ENCODE measurements at regions not wholly inside any gene's neighbourhood (a gene's known extent, or its start where the extent isn't known, plus 50 kb on each side); places are given as distances from the start of the nearest gene placed in this dataset.

- Histone ChIP-seq H2AK5ac (ENCODE audit: low read depth, low read length) (no peak overlapping the region), H2BK120ac (ENCODE audit: low read depth, low read length) (no peak overlapping the region; the same call in 1 of the 2 replicates), H4K91ac (ENCODE audit: insufficient read depth, low read depth, low read length) (no peak overlapping the region), H3K4me1 (ENCODE audit: control insufficient read depth, insufficient read depth, low read length) (0 out of 2 replicates have a peak, but pooled peaks cover 1% of the 10 kb centered on the region), H2AFZ (replicated peaks; ENCODE audit: low read length, poor library complexity) (no peak overlapping the region), H3K9ac (ENCODE audit: low read depth, low read length) (no peak overlapping the region), H3K14ac (replicated peaks; ENCODE audit: low read depth, low read length) (no peak overlapping the region), H2AK9ac (replicated peaks; ENCODE audit: low read depth, low read length, poor library complexity) (no peak overlapping the region), H3K36me3 (ENCODE audit: control insufficient read depth, insufficient read depth, low read length) (no peaks in the 10 kb centered on the region), H4K8ac (ENCODE audit: low read depth in 2 of 2, low read length in 2 of 2) (no peak overlapping the region; a peak in 1 of 4 replicates), H3K4ac (ENCODE audit: low read depth, low read length) (no peak overlapping the region), H3K18ac (ENCODE audit: low read depth, low read length) (0 out of 2 replicates have a peak overlapping the region, but pooled peaks have one; percentile 23), H2BK20ac (ENCODE audit: low read depth, low read length) (no peak overlapping the region), H3K27ac (ENCODE audit: insufficient read depth, low read length) (no peak overlapping the region; the same call in 1 of the 2 replicates), H3K27me3 (ENCODE audit: control insufficient read depth, insufficient read depth, low read length) (no peaks in the 10 kb centered on the region; the same call in none of the 2 replicates), H2BK5ac (ENCODE audit: low read depth, low read length, poor library complexity, severe bottlenecking) (no peak overlapping the region), H3K56ac (ENCODE audit: extremely low read depth, insufficient read depth, low read length) (no peak overlapping the region), H3K23ac (ENCODE audit: low read depth, low read length) (no peak overlapping the region), H2BK15ac (ENCODE audit: low read depth, low read length) (no peak overlapping the region; the same call in 2 of the 3 replicates), H3K9me3 (ENCODE audit: control insufficient read depth, insufficient read depth, low read length) (0 out of 2 replicates have a peak, but pooled peaks cover 3% of the 10 kb centered on the region), H3K4me2 (ENCODE audit: low read depth, low read length) (0 out of 2 replicates have a peak overlapping the region, but pooled peaks have one; percentile 9), H4K20me1 (ENCODE audit: insufficient read depth, low read length) (no peaks in the 10 kb centered on the region), H4K5ac (ENCODE audit: low read depth, low read length) (no peak overlapping the region), H3K4me3 (ENCODE audit: insufficient read depth, low read depth, low read length) (no peak overlapping the region), H3K9me1 (ENCODE audit: insufficient read depth, low read length) (no peaks in the 10 kb centered on the region), H3K79me1 (ENCODE audit: low read depth in 1 of 2, low read length in 2 of 2) (no peaks in the 10 kb centered on the region)
- intact Hi-C loops (cut with micrococcal nuclease) (no loop called here), in situ Hi-C loops (cut with MboI; ENCODE audit: low sequenced_read_pairs) (no loop called here), dilution Hi-C loops (cut with HindIII; ENCODE audit: low sequenced_read_pairs, unreplicated experiment) (no loop called here)
- ChIA-PET POLR2A (ENCODE audit: unreplicated experiment) (no interaction called here), CTCF (interaction anchor here (0.9 to 1.2 kb wide), 3 partner anchors 20 to 423 kb away, joined by 3 read pairs; no protein-coding TSS in a partner anchor)
- ATAC-seq (ENCODE audit: low read depth) (peak; percentile 17; the same call in 1 of the 2 replicates), DNase-seq (no peak)
- WGBS, 2 experiments (ENCODE audit: extremely low coverage in 2 of 2, insufficient read length in 1 of 2) = 100% methylated on average over 1 of the region's 7 CpGs; no CpG with 5 or more reads in 1 of the 2 experiments
- no TSS peak for BruUV-seq (replicated peaks)
- TF ChIP-seq MXI1 (IDR thresholded peaks at IDR 0.05; ENCODE audit: borderline replicate concordance, low read depth, low read length) (no peak), CHD1 (IDR thresholded peaks at IDR 0.05; ENCODE audit: low read depth, low read length) (no peak), NFE2L2 (IDR thresholded peaks at IDR 0.05; ENCODE audit: low read depth, low read length) (no peak), RAD21 (IDR thresholded peaks at IDR 0.05; ENCODE audit: low read length) (no peak; the same call in 1 of the 2 replicates), FOS (IDR thresholded peaks at IDR 0.05; ENCODE audit: low read depth, low read length) (no peak), MAFK (IDR thresholded peaks at IDR 0.05; ENCODE audit: low read depth, low read length) (no peak), RCOR1 (IDR thresholded peaks at IDR 0.05; ENCODE audit: insufficient replicate concordance, low read length) (no peak), USF2 (IDR thresholded peaks at IDR 0.05; ENCODE audit: low read depth, low read length) (no peak)
Measured at GRCh38 chr1:172778456-172779455, 119.9 kb downstream of the FASLG start.

All from IMR-90 (cell line).